ENCODE measurements at regions not wholly inside any gene's neighbourhood (a gene's known extent, or its start where the extent isn't known, plus 50 kb on each side); places are given as distances from the start of the nearest gene placed in this dataset.

GRCh38 chr4:160685729-160686128 lies 1478.1 kb downstream of the FSTL5 start:
- H3K4me1 Mint-ChIP-seq (ENCODE audit: low read depth) = no peaks in the 10 kb centered on the region
- no peak overlapping the region for H3K27ac Mint-ChIP-seq
- no peak for DNase-seq (ENCODE audit: low spot score, unreplicated experiment)
- H3K4me3 Mint-ChIP-seq (ENCODE audit: low read depth) = no peak overlapping the region
- TF ChIP-seq CTCF (IDR thresholded peaks at IDR 0.05; ENCODE audit: unreplicated experiment) = no peak
- no peaks in the 10 kb centered on the region for H3K36me3 Mint-ChIP-seq (ENCODE audit: insufficient read depth)
- no peaks in the 10 kb centered on the region for H3K27me3 Mint-ChIP-seq
- H3K9me3 Mint-ChIP-seq (ENCODE audit: low read depth) = peaks cover 8% of the 10 kb centered on the region

GRCh38 chr4:160701671-160702070 lies 1462.1 kb downstream of the FSTL5 start:
- DNase-seq (ENCODE audit: low spot score, unreplicated experiment) = no peak
- Mint-ChIP-seq H3K4me1 (ENCODE audit: low read depth) (peaks cover 6% of the 10 kb centered on the region), H3K27me3 (no peaks in the 10 kb centered on the region), H3K36me3 (ENCODE audit: insufficient read depth) (no peaks in the 10 kb centered on the region), H3K27ac (peak overlapping the region; percentile 12), H3K4me3 (ENCODE audit: low read depth) (no peak overlapping the region), H3K9me3 (ENCODE audit: low read depth) (peaks cover 3% of the 10 kb centered on the region)
- no peak for TF ChIP-seq CTCF (IDR thresholded peaks at IDR 0.05; ENCODE audit: unreplicated experiment)

- DNase-seq (ENCODE audit: low spot score, unreplicated experiment) = no peak
Measured at GRCh38 chr4:160709026-160709425, 1454.8 kb downstream of the FSTL5 start.

GRCh38 chr4:160709546-160709945 lies 1454.3 kb downstream of the FSTL5 start:
- no peak for DNase-seq (ENCODE audit: low spot score, unreplicated experiment)
- Mint-ChIP-seq H3K27me3 (peaks cover 22% of the 10 kb centered on the region), H3K27ac (no peak overlapping the region), H3K4me3 (ENCODE audit: low read depth) (no peak overlapping the region), H3K9me3 (ENCODE audit: low read depth) (peaks cover 3% of the 10 kb centered on the region), H3K4me1 (ENCODE audit: low read depth) (peaks cover 1% of the 10 kb centered on the region), H3K36me3 (ENCODE audit: insufficient read depth) (no peaks in the 10 kb centered on the region)
- TF ChIP-seq CTCF (IDR thresholded peaks at IDR 0.05; ENCODE audit: unreplicated experiment) = no peak

More at GRCh38 chr4:160709026-160709425, 1454.8 kb downstream of the FSTL5 start:
- H3K36me3 Mint-ChIP-seq (ENCODE audit: insufficient read depth) = no peaks in the 10 kb centered on the region
- H3K27me3 Mint-ChIP-seq = peaks cover 22% of the 10 kb centered on the region
- no peak overlapping the region for H3K4me3 Mint-ChIP-seq (ENCODE audit: low read depth)
- no peak overlapping the region for H3K27ac Mint-ChIP-seq
- H3K4me1 Mint-ChIP-seq (ENCODE audit: low read depth) = peaks cover 1% of the 10 kb centered on the region
- peaks cover 3% of the 10 kb centered on the region for H3K9me3 Mint-ChIP-seq (ENCODE audit: low read depth)
- TF ChIP-seq CTCF (IDR thresholded peaks at IDR 0.05; ENCODE audit: unreplicated experiment) = no peak

- DNase-seq (ENCODE audit: low spot score, unreplicated experiment) = no peak
- peaks cover 7% of the 10 kb centered on the region for H3K27me3 Mint-ChIP-seq
- no peak overlapping the region for H3K4me3 Mint-ChIP-seq (ENCODE audit: low read depth)
- H3K36me3 Mint-ChIP-seq (ENCODE audit: insufficient read depth) = no peaks in the 10 kb centered on the region
- peaks cover 1% of the 10 kb centered on the region for H3K4me1 Mint-ChIP-seq (ENCODE audit: low read depth)
- no peak overlapping the region for H3K27ac Mint-ChIP-seq
- H3K9me3 Mint-ChIP-seq (ENCODE audit: low read depth) = no peaks in the 10 kb centered on the region
- no peak for TF ChIP-seq CTCF (IDR thresholded peaks at IDR 0.05; ENCODE audit: unreplicated experiment)
Measured at GRCh38 chr4:160716551-160716950, 1447.2 kb downstream of the FSTL5 start.

Measured in progenitor cell of endocrine pancreas (in vitro differentiated cells).